Karpas-422 (cell line): ENCODE measurements at regions not wholly inside any gene's neighbourhood (a gene's known extent, or its start where the extent isn't known, plus 50 kb on each side); places are given as distances from the start of the nearest gene placed in this dataset.

Experiments
- DNase-seq: peaks from one replicate; pipeline ENCODE4 v3.0.0-alpha.2; 2015
- H2AFZ ChIP-seq: fragments of 200-600 bp; sonication (generic); 2 replicates; pipeline ENCODE4 v1.6.1; 2014; ENCODE audit warnings: antibody characterized with exemption, low read length, mixed read lengths
- H3K27ac ChIP-seq: fragments of 200-600 bp; sonication (generic); 2 replicates; pipeline ENCODE4 v1.5.1; 2014; ENCODE audit warnings: mild to moderate bottlenecking, low read length, moderate library complexity
- H3K27me3 ChIP-seq: fragments of 200-600 bp; sonication (generic); 2 replicates; pipeline ENCODE4 v1.6.1; 2014; ENCODE audit warnings: low read length, mixed read lengths
- H3K36me3 ChIP-seq: fragments of 200-600 bp; sonication (generic); 2 replicates; pipeline ENCODE4 v1.6.1; 2014; ENCODE audit warnings: low read length, mixed read lengths; ENCODE audit not compliant: insufficient read depth
- H3K4me1 ChIP-seq: fragments of 200-600 bp; sonication (generic); 2 replicates; pipeline ENCODE4 v1.6.1; 2014; ENCODE audit warnings: mild to moderate bottlenecking, low read length, mixed read lengths
- H3K4me2 ChIP-seq: fragments of 200-600 bp; sonication (generic); 2 replicates; pipeline ENCODE4 v1.6.1; 2014; ENCODE audit warnings: low read length, low read depth, mild to moderate bottlenecking; ENCODE audit not compliant: poor library complexity, severe bottlenecking
- H3K4me3 ChIP-seq: fragments of 200-600 bp; sonication (generic); 2 replicates; pipeline ENCODE4 v1.5.1; 2014; ENCODE audit warnings: mild to moderate bottlenecking, antibody characterized with exemption, low read length, mixed read lengths
- H3K79me2 ChIP-seq: fragments of 200-600 bp; sonication (generic); 2 replicates; pipeline ENCODE4 v1.6.1; 2014; ENCODE audit warnings: mild to moderate bottlenecking, low read length, mixed read lengths
- H3K9ac ChIP-seq: fragments of 200-600 bp; sonication (generic); 2 replicates; pipeline ENCODE4 v1.6.0; 2014; ENCODE audit warnings: low read length
- H3K9me2 ChIP-seq: fragments of 200-600 bp; sonication (generic), shearing (Covaris generic); replicated peaks from 2 replicates; pipeline ENCODE4 v1.6.0; 2014; ENCODE audit warnings: mild to moderate bottlenecking, low read length, moderate library complexity; ENCODE audit not compliant: insufficient read depth
- H3K9me3 ChIP-seq: fragments of 300-700, 200-600 bp; sonication (generic); 2 replicates; pipeline ENCODE4 v1.6.1; 2014; ENCODE audit warnings: low read length, mixed read lengths
- H4K20me1 ChIP-seq: fragments of 200-600 bp; sonication (generic); 2 replicates; pipeline ENCODE4 v1.6.1; 2014; ENCODE audit warnings: mild to moderate bottlenecking, antibody characterized with exemption, low read length, low read depth; ENCODE audit not compliant: insufficient read depth

DNA sequence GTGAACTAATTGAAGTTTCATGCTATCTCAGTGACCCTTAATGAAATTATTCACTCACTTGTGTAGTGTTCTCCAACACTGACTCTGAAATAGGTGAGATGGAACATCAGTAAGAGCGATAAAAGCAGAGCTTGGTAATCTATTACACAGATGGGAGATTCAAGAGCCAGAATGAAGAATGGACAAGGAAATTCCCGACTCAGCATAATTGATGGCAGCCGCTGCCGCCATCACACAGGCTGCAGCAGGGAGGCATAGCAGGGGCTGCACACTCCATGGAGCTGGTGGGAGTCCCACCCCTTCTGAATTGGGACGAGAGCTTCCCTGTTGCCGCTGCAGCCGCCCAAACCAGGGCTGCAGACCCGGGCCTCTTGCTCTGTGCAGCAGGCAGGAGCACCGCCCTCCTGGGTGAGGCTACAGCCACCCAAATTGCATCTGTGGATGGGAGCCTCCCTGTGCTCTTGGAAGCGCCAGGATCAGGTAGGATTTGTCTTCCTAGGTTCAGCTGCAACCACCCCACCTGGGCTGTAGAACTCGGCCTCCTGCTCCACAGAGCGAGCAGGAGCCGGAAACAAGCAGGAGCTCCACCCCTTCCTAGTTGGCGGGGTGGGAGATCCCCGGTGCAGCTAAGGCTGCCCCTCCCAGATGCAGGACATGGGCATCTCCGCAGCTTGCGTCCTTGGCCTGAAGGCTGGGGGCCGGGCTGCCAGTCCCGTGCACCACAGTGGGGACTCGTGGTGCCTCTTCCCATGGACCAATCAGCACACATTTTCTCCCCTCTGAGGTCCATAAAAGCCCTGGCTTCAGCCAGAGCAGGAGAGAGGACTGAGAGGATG, 535.1 kb upstream of the LUZP2 start:
- DNase-seq: no peak
- H3K4me1 ChIP-seq: no peaks in the 10 kb centered on the region

DNA sequence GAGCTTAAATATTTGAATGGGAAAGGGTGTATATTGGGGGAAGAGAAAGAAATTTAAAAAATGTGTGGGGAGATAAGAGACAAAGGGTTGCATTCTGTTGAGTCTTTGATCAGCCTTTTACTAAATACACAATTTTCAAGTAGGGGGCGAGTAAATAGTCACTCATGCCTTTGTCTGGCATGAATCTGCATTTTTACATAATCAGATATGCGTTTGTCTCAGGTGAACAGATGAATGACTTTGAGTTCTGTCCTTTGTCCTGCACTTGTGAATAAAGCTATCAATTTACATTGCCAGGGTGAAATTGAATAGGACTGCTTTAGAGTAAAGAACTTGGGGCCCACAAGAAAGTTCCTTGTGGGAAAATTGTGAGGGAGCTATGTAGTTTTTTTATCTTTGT, 523.6 kb upstream of the LUZP2 start:
- no peaks in the 10 kb centered on the region for H3K79me2 ChIP-seq
- H3K27me3 ChIP-seq: no peaks in the 10 kb centered on the region
- no peak overlapping the region for H3K4me2 ChIP-seq
- H3K9me2 ChIP-seq: no peaks in the 10 kb centered on the region
- no peaks in the 10 kb centered on the region for H4K20me1 ChIP-seq
- H3K36me3 ChIP-seq: no peaks in the 10 kb centered on the region
- no peak overlapping the region for H3K9ac ChIP-seq
- H3K4me3 ChIP-seq: no peak overlapping the region
- DNase-seq: no peak
- no peak overlapping the region for H2AFZ ChIP-seq
- H3K4me1 ChIP-seq: no peaks in the 10 kb centered on the region
- peaks cover 31% of the 10 kb centered on the region for H3K9me3 ChIP-seq
- no peak overlapping the region for H3K27ac ChIP-seq

More for the DNA sequence above, 535.1 kb upstream of the LUZP2 start:
- no peaks in the 10 kb centered on the region for H3K36me3 ChIP-seq
- H3K4me3 ChIP-seq: no peak overlapping the region
- no peaks in the 10 kb centered on the region for H3K79me2 ChIP-seq
- peaks cover 18% of the 10 kb centered on the region for H3K9me3 ChIP-seq
- H4K20me1 ChIP-seq: no peaks in the 10 kb centered on the region
- H2AFZ ChIP-seq: no peak overlapping the region
- H3K9ac ChIP-seq: no peak overlapping the region
- no peak overlapping the region for H3K27ac ChIP-seq
- H3K27me3 ChIP-seq: no peaks in the 10 kb centered on the region
- no peak overlapping the region for H3K4me2 ChIP-seq
- H3K9me2 ChIP-seq: no peaks in the 10 kb centered on the region

DNA sequence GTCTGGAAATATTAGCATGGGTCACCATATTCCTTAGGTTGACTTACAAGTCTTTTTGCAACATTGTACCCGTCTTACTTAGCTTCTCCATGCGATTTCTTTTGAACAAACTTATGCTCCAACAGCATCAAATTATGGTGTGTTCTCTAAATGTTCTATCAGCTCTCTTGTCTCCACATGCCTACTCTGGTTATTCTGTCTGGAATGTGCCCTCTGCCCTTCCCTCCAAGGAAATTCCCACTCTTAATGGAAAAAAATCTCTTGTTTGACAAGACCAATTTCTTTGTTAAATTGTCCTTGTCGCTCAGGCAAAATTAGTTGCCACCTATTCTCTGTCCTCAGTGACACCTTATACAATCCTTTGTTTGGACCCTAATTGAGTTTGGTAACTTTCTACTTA, 522.8 kb upstream of the LUZP2 start:
- Histone ChIP-seq H4K20me1 (no peaks in the 10 kb centered on the region), H3K4me1 (no peaks in the 10 kb centered on the region), H3K36me3 (no peaks in the 10 kb centered on the region), H3K79me2 (no peaks in the 10 kb centered on the region), H3K4me3 (no peak overlapping the region), H3K9ac (no peak overlapping the region), H3K27ac (no peak overlapping the region), H3K4me2 (no peak overlapping the region), H2AFZ (no peak overlapping the region), H3K9me3 (peaks cover 31% of the 10 kb centered on the region), H3K27me3 (no peaks in the 10 kb centered on the region), H3K9me2 (no peaks in the 10 kb centered on the region)
- DNase-seq: no peak

DNA sequence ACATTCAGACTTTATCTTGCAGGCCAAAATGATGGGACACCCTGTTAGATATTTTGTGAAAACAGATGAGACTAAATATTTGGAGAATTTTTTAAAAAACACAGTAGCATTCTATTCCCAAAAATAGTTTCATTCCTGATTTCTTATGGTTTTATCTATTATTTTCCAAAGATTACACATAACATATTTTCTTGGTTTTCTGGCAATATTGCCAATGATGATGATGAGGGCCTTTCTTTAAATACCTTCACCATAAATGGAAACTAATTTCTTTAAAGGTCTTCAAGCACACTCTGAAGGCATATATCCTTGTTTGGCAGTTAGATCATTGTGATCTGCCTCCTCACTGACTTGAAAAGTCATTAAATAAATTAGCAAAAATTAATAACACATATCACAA, 522.3 kb upstream of the LUZP2 start:
- H3K4me1 ChIP-seq: no peaks in the 10 kb centered on the region
- H3K4me2 ChIP-seq: no peak overlapping the region
- H3K36me3 ChIP-seq: no peaks in the 10 kb centered on the region
- DNase-seq: no peak
- H3K27me3 ChIP-seq: no peaks in the 10 kb centered on the region
- H3K9ac ChIP-seq: no peak overlapping the region
- H3K27ac ChIP-seq: no peak overlapping the region
- H3K9me3 ChIP-seq: peaks cover 31% of the 10 kb centered on the region
- H3K9me2 ChIP-seq: no peaks in the 10 kb centered on the region
- H3K4me3 ChIP-seq: no peak overlapping the region
- no peak overlapping the region for H2AFZ ChIP-seq
- H3K79me2 ChIP-seq: no peaks in the 10 kb centered on the region
- no peaks in the 10 kb centered on the region for H4K20me1 ChIP-seq

DNA sequence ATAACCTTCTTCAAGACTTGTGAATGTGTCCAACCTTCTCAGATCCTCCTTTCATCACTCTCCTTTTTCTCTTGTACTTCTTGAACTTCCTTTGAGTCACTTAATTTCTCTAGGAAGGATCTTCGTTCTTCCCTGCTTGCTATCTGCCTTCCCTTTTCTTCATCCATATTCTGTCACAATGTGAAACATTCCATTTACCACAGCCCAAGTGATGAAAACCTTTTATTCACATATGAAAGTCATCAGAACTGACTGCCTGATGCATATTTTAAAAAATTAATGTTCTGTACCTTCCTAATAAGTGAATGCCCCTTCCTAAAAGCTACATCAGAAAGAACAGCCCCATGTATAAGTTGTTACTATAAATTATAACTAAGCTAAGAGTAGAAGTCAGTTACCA, 520.4 kb upstream of the LUZP2 start:
- Histone ChIP-seq H3K9ac (no peak overlapping the region), H3K9me2 (no peaks in the 10 kb centered on the region), H3K4me1 (no peaks in the 10 kb centered on the region), H3K4me2 (no peak overlapping the region), H3K4me3 (no peak overlapping the region), H4K20me1 (no peaks in the 10 kb centered on the region), H3K27ac (no peak overlapping the region), H3K9me3 (peaks cover 34% of the 10 kb centered on the region), H3K27me3 (no peaks in the 10 kb centered on the region), H2AFZ (no peak overlapping the region), H3K36me3 (no peaks in the 10 kb centered on the region), H3K79me2 (no peaks in the 10 kb centered on the region)
- no peak for DNase-seq

DNA sequence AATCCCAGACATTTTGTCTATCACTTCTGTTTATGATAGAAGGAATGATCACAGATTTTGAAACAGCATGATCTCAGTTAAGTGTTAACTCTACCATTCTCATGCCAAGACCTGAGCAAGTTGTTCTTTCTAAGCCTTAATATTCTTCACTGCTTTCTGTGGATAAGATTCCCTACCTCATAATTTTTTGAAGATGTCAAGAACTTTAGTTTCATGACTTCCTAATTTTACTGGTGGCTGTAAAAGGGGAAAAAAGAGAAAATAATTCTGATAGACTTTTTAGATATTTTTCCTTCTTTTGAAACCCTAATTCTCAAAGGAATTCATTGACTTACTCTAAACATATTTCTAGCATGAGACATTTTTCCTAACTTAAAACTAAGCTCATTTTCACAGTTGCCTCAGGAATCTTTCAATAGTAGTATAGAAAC, 520.0 kb upstream of the LUZP2 start:
- Histone ChIP-seq H3K9ac (no peak overlapping the region), H4K20me1 (no peaks in the 10 kb centered on the region), H2AFZ (no peak overlapping the region), H3K4me3 (no peak overlapping the region), H3K9me2 (no peaks in the 10 kb centered on the region), H3K4me2 (no peak overlapping the region), H3K4me1 (no peaks in the 10 kb centered on the region), H3K36me3 (no peaks in the 10 kb centered on the region), H3K9me3 (peaks cover 37% of the 10 kb centered on the region), H3K27me3 (no peaks in the 10 kb centered on the region), H3K79me2 (no peaks in the 10 kb centered on the region), H3K27ac (no peak overlapping the region)
- DNase-seq: no peak

DNA sequence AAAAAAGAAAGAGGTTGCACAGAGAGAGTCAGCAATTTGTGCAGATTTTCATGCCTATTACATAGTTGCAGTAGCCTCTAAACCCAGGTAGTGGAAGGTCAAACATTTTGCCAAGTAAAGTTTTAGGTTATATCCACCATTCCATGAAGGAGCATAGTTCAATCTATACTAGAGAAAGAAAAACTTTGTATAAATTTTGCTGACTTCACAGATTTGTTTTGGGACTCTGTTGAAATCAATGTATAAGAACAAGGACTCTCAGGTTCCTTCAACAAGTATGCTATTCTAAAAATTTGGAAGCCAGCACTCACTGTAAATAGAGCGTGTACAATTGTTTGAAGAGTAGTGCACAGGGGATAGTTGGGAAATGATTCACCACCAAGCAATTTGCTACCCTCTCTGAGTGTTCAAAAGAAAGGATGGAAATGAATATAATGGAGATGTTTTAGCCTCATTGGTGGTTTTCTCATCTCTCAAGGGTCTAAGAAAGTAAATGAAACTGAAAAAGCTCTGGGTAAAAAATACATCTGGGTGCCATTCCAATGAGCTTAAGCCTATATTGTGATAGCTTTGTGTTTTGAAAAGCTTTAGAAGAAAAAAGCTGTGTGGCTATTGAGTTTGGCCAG, 508.4 kb upstream of the LUZP2 start:
- Histone ChIP-seq H3K27ac (no peak overlapping the region), H3K4me1 (no peaks in the 10 kb centered on the region), H3K9me2 (no peaks in the 10 kb centered on the region), H2AFZ (no peak overlapping the region), H3K4me2 (no peak overlapping the region), H3K36me3 (no peaks in the 10 kb centered on the region), H3K27me3 (no peaks in the 10 kb centered on the region), H3K79me2 (no peaks in the 10 kb centered on the region), H3K9ac (no peak overlapping the region), H3K4me3 (no peak overlapping the region), H3K9me3 (peaks cover 14% of the 10 kb centered on the region), H4K20me1 (no peaks in the 10 kb centered on the region)
- DNase-seq: no peak

DNA sequence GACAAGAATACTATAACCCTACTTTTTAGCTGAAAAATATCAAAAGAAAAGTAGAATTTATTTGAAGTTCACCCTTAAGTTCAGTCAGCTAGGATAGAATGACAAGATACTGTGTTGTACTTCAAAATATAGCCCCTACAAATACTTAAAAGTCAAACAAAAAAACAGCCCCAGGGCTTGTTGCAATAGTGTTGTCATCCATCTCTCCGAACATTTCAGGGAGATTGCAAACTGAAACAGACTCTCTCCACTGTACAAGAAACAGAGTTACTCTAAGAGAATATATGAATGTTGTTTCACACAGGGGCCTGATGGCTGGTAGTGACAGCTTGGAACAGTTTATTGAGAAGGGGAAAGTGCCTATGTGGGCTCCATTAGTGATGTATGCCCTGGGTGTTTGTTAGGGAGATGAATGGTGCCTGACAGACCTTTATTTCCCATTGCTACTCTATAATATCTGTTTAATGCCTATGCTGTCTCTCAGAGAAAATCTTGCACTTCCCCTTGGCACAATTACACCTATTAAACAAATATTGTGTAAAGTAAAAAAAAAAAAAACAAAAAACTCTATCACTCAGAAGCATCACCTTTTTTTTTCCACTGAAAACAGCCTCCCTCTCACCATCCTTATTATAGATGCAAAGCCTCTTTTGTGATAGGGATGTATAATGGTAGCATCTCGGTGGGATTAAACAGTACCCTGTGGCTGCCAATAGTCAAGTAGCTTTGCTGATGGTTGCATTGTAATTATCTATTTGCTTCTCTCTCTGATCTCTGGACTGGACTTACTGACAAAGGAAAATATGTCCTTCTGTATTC, 506.3 kb upstream of the LUZP2 start:
- H3K36me3 ChIP-seq: no peaks in the 10 kb centered on the region
- no peak overlapping the region for H3K4me2 ChIP-seq
- H3K9ac ChIP-seq: no peak overlapping the region
- no peaks in the 10 kb centered on the region for H3K9me2 ChIP-seq
- peaks cover 29% of the 10 kb centered on the region for H3K9me3 ChIP-seq
- no peak overlapping the region for H2AFZ ChIP-seq
- H3K4me1 ChIP-seq: no peaks in the 10 kb centered on the region
- DNase-seq: no peak
- no peaks in the 10 kb centered on the region for H3K27me3 ChIP-seq
- no peak overlapping the region for H3K4me3 ChIP-seq
- H3K79me2 ChIP-seq: no peaks in the 10 kb centered on the region
- H4K20me1 ChIP-seq: no peaks in the 10 kb centered on the region
- no peak overlapping the region for H3K27ac ChIP-seq
